Mesothelial cell of epicardium (in vitro differentiated cells): ENCODE measurements at regions not wholly inside any gene's neighbourhood (a gene's known extent, or its start where the extent isn't known, plus 50 kb on each side); places are given as distances from the start of the nearest gene placed in this dataset.

ENCODE experiments used
- DNase-seq, 2 experiments: peaks; one replicate each; pipeline ENCODE4 v3.0.0; 2021; ENCODE audit warnings: low spot score in 2 of 2; ENCODE audit not compliant: unreplicated experiment in 2 of 2
- H3K27ac Mint-ChIP-seq: 2 replicates; pipeline ENCODE4 v1.8.0; 2021; ENCODE audit warnings: mixed read lengths
- H3K27me3 Mint-ChIP-seq: 2 replicates; pipeline ENCODE4 v1.8.0; 2021; ENCODE audit warnings: low read depth, mixed read lengths
- H3K36me3 Mint-ChIP-seq: 2 replicates; pipeline ENCODE4 v1.8.0; 2021; ENCODE audit warnings: mixed read lengths
- H3K4me1 Mint-ChIP-seq: 2 replicates; pipeline ENCODE4 v1.8.0; 2021; ENCODE audit warnings: mixed read lengths
- H3K4me3 Mint-ChIP-seq: 2 replicates; pipeline ENCODE4 v1.8.0; 2021; ENCODE audit warnings: mild to moderate bottlenecking, moderate library complexity, mixed read lengths
- H3K9me3 Mint-ChIP-seq: 2 replicates; pipeline ENCODE4 v1.8.0; 2021; ENCODE audit warnings: mixed read lengths
- CTCF ChIP-seq: fragments of 200-600 bp; sonication (generic); IDR thresholded peaks from one replicate; pipeline ENCODE4 v1.5.0; 2021; ENCODE audit warnings: antibody characterized with exemption; ENCODE audit not compliant: unreplicated experiment

GRCh38 chr3:135757421-135757820, 208.1 kb upstream of the PPP2R3A start:
- H3K4me1 Mint-ChIP-seq, result no peaks in the 10 kb centered on the region

GRCh38 chr3:135758961-135759360, 206.6 kb upstream of the PPP2R3A start:
- Mint-ChIP-seq H3K27ac (no peak overlapping the region), H3K4me3 (no peak overlapping the region), H3K9me3 (no peaks in the 10 kb centered on the region), H3K36me3 (no peaks in the 10 kb centered on the region), H3K27me3 (peaks cover 13% of the 10 kb centered on the region), H3K4me1 (no peaks in the 10 kb centered on the region)
- no peak for DNase-seq
- TF ChIP-seq CTCF, result no peak

More at GRCh38 chr3:135757421-135757820, 208.1 kb upstream of the PPP2R3A start:
- Mint-ChIP-seq H3K36me3 (no peaks in the 10 kb centered on the region), H3K9me3 (no peaks in the 10 kb centered on the region), H3K27me3 (peaks cover 7% of the 10 kb centered on the region), H3K27ac (no peak overlapping the region), H3K4me3 (no peak overlapping the region)
- TF ChIP-seq CTCF, result no peak
- no peak for DNase-seq

GRCh38 chr3:135759651-135760050, 205.9 kb upstream of the PPP2R3A start:
- Mint-ChIP-seq H3K27ac (no peak overlapping the region), H3K27me3 (peaks cover 13% of the 10 kb centered on the region), H3K36me3 (no peaks in the 10 kb centered on the region), H3K4me3 (no peak overlapping the region), H3K4me1 (no peaks in the 10 kb centered on the region), H3K9me3 (no peaks in the 10 kb centered on the region)
- TF ChIP-seq CTCF, result no peak
- no peak for DNase-seq

GRCh38 chr3:135760581-135760980, 204.9 kb upstream of the PPP2R3A start:
- H3K27me3 Mint-ChIP-seq, result peaks cover 11% of the 10 kb centered on the region
- no peak overlapping the region for H3K27ac Mint-ChIP-seq
- no peak overlapping the region for H3K4me3 Mint-ChIP-seq
- no peak for DNase-seq
- H3K4me1 Mint-ChIP-seq, result no peaks in the 10 kb centered on the region
- no peak for TF ChIP-seq CTCF
- H3K9me3 Mint-ChIP-seq, result peaks cover under 1% of the 10 kb centered on the region
- H3K36me3 Mint-ChIP-seq, result no peaks in the 10 kb centered on the region

- no peak for TF ChIP-seq CTCF
- DNase-seq, result no peak
- H3K27ac Mint-ChIP-seq, result no peak overlapping the region
- no peaks in the 10 kb centered on the region for H3K36me3 Mint-ChIP-seq
- peaks cover 11% of the 10 kb centered on the region for H3K27me3 Mint-ChIP-seq
- no peak overlapping the region for H3K4me3 Mint-ChIP-seq
- H3K9me3 Mint-ChIP-seq, result peaks cover 3% of the 10 kb centered on the region
- H3K4me1 Mint-ChIP-seq, result no peaks in the 10 kb centered on the region
Observed at GRCh38 chr3:135762188-135762856, 203.2 kb upstream of the PPP2R3A start.

GRCh38 chr3:135766115-135766514, 199.4 kb upstream of the PPP2R3A start:
- peaks cover 3% of the 10 kb centered on the region for H3K9me3 Mint-ChIP-seq
- peaks cover 20% of the 10 kb centered on the region for H3K27me3 Mint-ChIP-seq
- no peak overlapping the region for H3K27ac Mint-ChIP-seq
- TF ChIP-seq CTCF, result no peak
- no peak for DNase-seq
- no peaks in the 10 kb centered on the region for H3K36me3 Mint-ChIP-seq
- H3K4me3 Mint-ChIP-seq, result no peak overlapping the region
- no peaks in the 10 kb centered on the region for H3K4me1 Mint-ChIP-seq
